ENCODE measurements at regions not wholly inside any gene's neighbourhood (a gene's known extent, or its start where the extent isn't known, plus 50 kb on each side); places are given as distances from the start of the nearest gene placed in this dataset.

DNA sequence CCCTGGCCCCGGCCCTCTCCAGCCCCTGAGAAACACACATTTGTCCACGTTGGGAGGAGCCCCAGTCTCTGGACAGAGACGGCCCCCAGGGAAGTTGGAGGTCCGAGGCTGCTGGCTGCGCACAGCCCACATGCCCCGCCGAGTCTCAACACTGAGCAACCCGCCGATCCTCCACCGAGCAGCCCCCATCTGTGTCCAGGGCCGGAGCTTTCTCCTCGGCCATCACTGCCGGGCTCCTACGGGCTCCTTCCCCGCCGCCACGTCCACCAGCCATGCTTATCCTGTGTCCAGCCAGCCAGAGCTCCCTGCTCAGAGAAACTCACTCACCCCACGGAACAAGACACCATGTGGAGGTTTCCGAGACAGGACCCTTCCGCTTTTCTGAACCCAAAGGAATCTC lies 103.3 kb downstream of the ENGASE start:
- no peaks in the 10 kb centered on the region for H4K20me1 ChIP-seq (ENCODE audit: insufficient read depth)
- H3K9me3 ChIP-seq (ENCODE audit: low read length) = no peaks in the 10 kb centered on the region
- no peak overlapping the region for H2AFZ ChIP-seq (ENCODE audit: low read depth, low read length)
- no peaks in the 10 kb centered on the region for H3F3A ChIP-seq (ENCODE audit: insufficient read depth, low read length, poor library complexity, severe bottlenecking)
- no peaks in the 10 kb centered on the region for H3K36me3 ChIP-seq (ENCODE audit: insufficient read depth, low read length)
- TF ChIP-seq EP300 (conservative IDR thresholded peaks at IDR 0.05; ENCODE audit: poor library complexity, severe bottlenecking) (no peak), MXI1 (conservative IDR thresholded peaks at IDR 0.05; ENCODE audit: poor library complexity, severe bottlenecking) (no peak), POLR2AphosphoS5 (IDR thresholded peaks at IDR 0.05) (no peak), TAF1 (IDR thresholded peaks at IDR 0.05; ENCODE audit: low read depth) (no peak), SMC3 (conservative IDR thresholded peaks at IDR 0.05; ENCODE audit: poor library complexity) (no peak), EZH2 (IDR thresholded peaks at IDR 0.05; ENCODE audit: borderline replicate concordance, insufficient read depth, low read length, poor library complexity, severe bottlenecking) (no peak), RAD21 (conservative IDR thresholded peaks at IDR 0.05) (no peak)
- TF ChIP-seq, protein P1, sequence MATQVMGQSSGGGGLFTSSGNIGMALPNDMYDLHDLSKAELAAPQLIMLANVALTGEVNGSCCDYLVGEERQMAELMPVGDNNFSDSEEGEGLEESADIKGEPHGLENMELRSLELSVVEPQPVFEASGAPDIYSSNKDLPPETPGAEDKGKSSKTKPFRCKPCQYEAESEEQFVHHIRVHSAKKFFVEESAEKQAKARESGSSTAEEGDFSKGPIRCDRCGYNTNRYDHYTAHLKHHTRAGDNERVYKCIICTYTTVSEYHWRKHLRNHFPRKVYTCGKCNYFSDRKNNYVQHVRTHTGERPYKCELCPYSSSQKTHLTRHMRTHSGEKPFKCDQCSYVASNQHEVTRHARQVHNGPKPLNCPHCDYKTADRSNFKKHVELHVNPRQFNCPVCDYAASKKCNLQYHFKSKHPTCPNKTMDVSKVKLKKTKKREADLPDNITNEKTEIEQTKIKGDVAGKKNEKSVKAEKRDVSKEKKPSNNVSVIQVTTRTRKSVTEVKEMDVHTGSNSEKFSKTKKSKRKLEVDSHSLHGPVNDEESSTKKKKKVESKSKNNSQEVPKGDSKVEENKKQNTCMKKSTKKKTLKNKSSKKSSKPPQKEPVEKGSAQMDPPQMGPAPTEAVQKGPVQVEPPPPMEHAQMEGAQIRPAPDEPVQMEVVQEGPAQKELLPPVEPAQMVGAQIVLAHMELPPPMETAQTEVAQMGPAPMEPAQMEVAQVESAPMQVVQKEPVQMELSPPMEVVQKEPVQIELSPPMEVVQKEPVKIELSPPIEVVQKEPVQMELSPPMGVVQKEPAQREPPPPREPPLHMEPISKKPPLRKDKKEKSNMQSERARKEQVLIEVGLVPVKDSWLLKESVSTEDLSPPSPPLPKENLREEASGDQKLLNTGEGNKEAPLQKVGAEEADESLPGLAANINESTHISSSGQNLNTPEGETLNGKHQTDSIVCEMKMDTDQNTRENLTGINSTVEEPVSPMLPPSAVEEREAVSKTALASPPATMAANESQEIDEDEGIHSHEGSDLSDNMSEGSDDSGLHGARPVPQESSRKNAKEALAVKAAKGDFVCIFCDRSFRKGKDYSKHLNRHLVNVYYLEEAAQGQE (IDR thresholded peaks at IDR 0.05; ENCODE audit: borderline replicate concordance) = no peak
- TF ChIP-seq, protein P2, sequence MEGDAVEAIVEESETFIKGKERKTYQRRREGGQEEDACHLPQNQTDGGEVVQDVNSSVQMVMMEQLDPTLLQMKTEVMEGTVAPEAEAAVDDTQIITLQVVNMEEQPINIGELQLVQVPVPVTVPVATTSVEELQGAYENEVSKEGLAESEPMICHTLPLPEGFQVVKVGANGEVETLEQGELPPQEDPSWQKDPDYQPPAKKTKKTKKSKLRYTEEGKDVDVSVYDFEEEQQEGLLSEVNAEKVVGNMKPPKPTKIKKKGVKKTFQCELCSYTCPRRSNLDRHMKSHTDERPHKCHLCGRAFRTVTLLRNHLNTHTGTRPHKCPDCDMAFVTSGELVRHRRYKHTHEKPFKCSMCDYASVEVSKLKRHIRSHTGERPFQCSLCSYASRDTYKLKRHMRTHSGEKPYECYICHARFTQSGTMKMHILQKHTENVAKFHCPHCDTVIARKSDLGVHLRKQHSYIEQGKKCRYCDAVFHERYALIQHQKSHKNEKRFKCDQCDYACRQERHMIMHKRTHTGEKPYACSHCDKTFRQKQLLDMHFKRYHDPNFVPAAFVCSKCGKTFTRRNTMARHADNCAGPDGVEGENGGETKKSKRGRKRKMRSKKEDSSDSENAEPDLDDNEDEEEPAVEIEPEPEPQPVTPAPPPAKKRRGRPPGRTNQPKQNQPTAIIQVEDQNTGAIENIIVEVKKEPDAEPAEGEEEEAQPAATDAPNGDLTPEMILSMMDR (IDR thresholded peaks at IDR 0.05; ENCODE audit: poor library complexity, severe bottlenecking) = no peak
- H3K4me2 ChIP-seq (ENCODE audit: low read length) = no peak overlapping the region
- H3K9me2 ChIP-seq (ENCODE audit: insufficient read depth, low read length) = no peaks in the 10 kb centered on the region
- no peak overlapping the region for H3K9ac ChIP-seq (ENCODE audit: low read length)
- H3K27ac ChIP-seq (ENCODE audit: low read length) = no peak overlapping the region
- no peak overlapping the region for H3K4me3 ChIP-seq (ENCODE audit: low read length)
- H3K27me3 ChIP-seq (ENCODE audit: insufficient read depth, low read depth, low read length) = peaks cover 14% of the 10 kb centered on the region
- H3K79me2 ChIP-seq (replicated peaks; ENCODE audit: insufficient read depth, low read length) = no peaks in the 10 kb centered on the region

DNA sequence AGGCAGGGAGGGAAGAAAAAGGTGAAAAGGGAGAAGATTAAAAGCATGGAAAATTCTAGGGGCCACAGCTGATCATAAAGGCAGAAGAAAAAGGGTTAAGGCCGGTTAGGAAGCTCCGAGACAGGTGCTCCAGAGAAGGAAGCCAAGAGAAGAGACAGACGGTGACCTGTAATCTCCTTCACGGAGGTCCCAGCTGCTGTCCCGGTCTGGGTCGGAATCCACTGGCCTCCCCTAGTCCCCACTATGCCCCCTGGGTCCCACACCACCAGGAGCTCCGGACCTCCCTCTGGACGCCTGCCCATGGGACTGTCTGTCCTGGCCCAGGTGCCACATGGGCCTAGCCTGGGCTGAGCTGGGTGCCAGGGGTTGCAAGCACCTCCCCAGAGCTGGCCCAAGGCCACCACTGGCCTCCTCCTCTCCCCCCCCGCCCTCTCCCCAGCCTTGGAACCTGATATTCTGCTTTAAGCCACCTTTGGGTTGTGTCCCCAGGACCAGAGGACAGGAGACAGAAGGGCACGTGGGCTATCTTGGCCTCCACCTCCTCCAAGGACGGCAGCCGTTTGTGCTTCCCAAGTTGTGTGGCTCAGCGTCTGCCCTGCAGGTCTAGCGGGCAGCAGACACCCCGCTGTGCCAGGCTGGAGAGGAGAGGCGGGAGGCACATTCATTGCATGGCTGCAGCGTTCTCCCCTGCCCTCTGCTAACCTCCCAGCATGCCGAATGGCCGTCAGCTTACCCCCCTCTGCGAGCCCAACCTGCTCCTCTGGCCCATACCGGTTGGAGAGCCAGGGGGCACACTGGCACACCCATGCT lies 102.4 kb downstream of the ENGASE start:
- Histone ChIP-seq H2AFZ (ENCODE audit: low read depth, low read length) (no peak overlapping the region), H3K9me2 (ENCODE audit: insufficient read depth, low read length) (no peaks in the 10 kb centered on the region), H3K36me3 (ENCODE audit: insufficient read depth, low read length) (no peaks in the 10 kb centered on the region), H3K9ac (ENCODE audit: low read length) (no peak overlapping the region), H3K4me3 (ENCODE audit: low read length) (no peak overlapping the region), H4K20me1 (ENCODE audit: insufficient read depth) (no peaks in the 10 kb centered on the region), H3F3A (ENCODE audit: insufficient read depth, low read length, poor library complexity, severe bottlenecking) (no peaks in the 10 kb centered on the region), H3K4me2 (ENCODE audit: low read length) (no peak overlapping the region), H3K27ac (ENCODE audit: low read length) (no peak overlapping the region), H3K79me2 (replicated peaks; ENCODE audit: insufficient read depth, low read length) (no peaks in the 10 kb centered on the region), H3K27me3 (ENCODE audit: insufficient read depth, low read depth, low read length) (peaks cover 8% of the 10 kb centered on the region), H3K9me3 (ENCODE audit: low read length) (no peaks in the 10 kb centered on the region)
- TF ChIP-seq MXI1 (conservative IDR thresholded peaks at IDR 0.05; ENCODE audit: poor library complexity, severe bottlenecking) (no peak), TAF1 (IDR thresholded peaks at IDR 0.05; ENCODE audit: low read depth) (no peak), POLR2AphosphoS5 (IDR thresholded peaks at IDR 0.05) (no peak), RAD21 (conservative IDR thresholded peaks at IDR 0.05) (no peak), EZH2 (IDR thresholded peaks at IDR 0.05; ENCODE audit: borderline replicate concordance, insufficient read depth, low read length, poor library complexity, severe bottlenecking) (no peak), SMC3 (conservative IDR thresholded peaks at IDR 0.05; ENCODE audit: poor library complexity) (no peak), EP300 (conservative IDR thresholded peaks at IDR 0.05; ENCODE audit: poor library complexity, severe bottlenecking) (no peak)
- TF ChIP-seq, protein P2 (IDR thresholded peaks at IDR 0.05; ENCODE audit: poor library complexity, severe bottlenecking) = no peak
- TF ChIP-seq, protein P1 (IDR thresholded peaks at IDR 0.05; ENCODE audit: borderline replicate concordance) = no peak

Measured in neural cell (in vitro differentiated cells).